OCI-M1 (cell line): ENCODE measurements at regions not wholly inside any gene's neighbourhood (a gene's known extent, or its start where the extent isn't known, plus 50 kb on each side); places are given as distances from the start of the nearest gene placed in this dataset.
"Not testable (repeated sequence)": the region's sequence is repeated elsewhere in the genome, so short reads cannot be mapped to it uniquely, and the experiment has no call there.

Experiments used
- DNase-seq: peaks from one replicate; lab custom pipeline; 2025; lab: John Stamatoyannopoulos, UW

- no peak for DNase-seq
Observed at GRCh38 chr4:126973201-126973600, 659.6 kb upstream of the INTU start.

GRCh38 chr4:126976850-126977632 is 655.7 kb upstream of the INTU start:
- no peak for DNase-seq

- DNase-seq = peak; percentile 10
Observed at GRCh38 chr4:126986005-126986404, 646.8 kb upstream of the INTU start.

GRCh38 chr4:126986828-126987227 is 645.9 kb upstream of the INTU start:
- no peak for DNase-seq

GRCh38 chr4:126991965-126992364 is 640.8 kb upstream of the INTU start:
- DNase-seq = no peak

GRCh38 chr4:126992910-126993309 is 639.8 kb upstream of the INTU start:
- DNase-seq = no peak

- no peak for DNase-seq
Observed at GRCh38 chr4:126993351-126993750, 639.4 kb upstream of the INTU start.

- no peak for DNase-seq
Observed at GRCh38 chr4:126995235-126995634, 637.5 kb upstream of the INTU start.

GRCh38 chr4:127000110-127000509 is 632.6 kb upstream of the INTU start:
- DNase-seq = no peak

- DNase-seq = no peak
Observed at GRCh38 chr4:127000846-127001245, 631.9 kb upstream of the INTU start.

- no peak for DNase-seq
Observed at GRCh38 chr4:127001933-127002332, 630.8 kb upstream of the INTU start.

- DNase-seq = no peak
Observed at GRCh38 chr4:127006446-127006877, 626.3 kb upstream of the INTU start.

GRCh38 chr4:127007305-127007704 is 625.5 kb upstream of the INTU start:
- DNase-seq = no peak

GRCh38 chr4:127012549-127012948 is 620.2 kb upstream of the INTU start:
- DNase-seq = no peak

GRCh38 chr4:127015667-127016117 is 617.1 kb upstream of the INTU start:
- DNase-seq = peak; percentile 71

GRCh38 chr4:127018381-127018780 is 614.4 kb upstream of the INTU start:
- DNase-seq = no peak

GRCh38 chr4:127020831-127021230 is 611.9 kb upstream of the INTU start:
- not testable (repeated sequence) for DNase-seq

GRCh38 chr4:127036296-127036695 is 596.5 kb upstream of the INTU start:
- DNase-seq = no peak

- no peak for DNase-seq
Observed at GRCh38 chr4:127045861-127046260, 586.9 kb upstream of the INTU start.

- no peak for DNase-seq
Observed at GRCh38 chr4:127047930-127048329, 584.8 kb upstream of the INTU start.

- DNase-seq = no peak
Observed at GRCh38 chr4:127048376-127049044, 584.2 kb upstream of the INTU start.

- no peak for DNase-seq
Observed at GRCh38 chr4:127049526-127049925, 583.2 kb upstream of the INTU start.

GRCh38 chr4:127052742-127053141 is 580.0 kb upstream of the INTU start:
- DNase-seq = no peak
